Kidney capillary endothelial cell (primary cell): ENCODE measurements at regions not wholly inside any gene's neighbourhood (a gene's known extent, or its start where the extent isn't known, plus 50 kb on each side); places are given as distances from the start of the nearest gene placed in this dataset.

Experiments
- DNase-seq: peaks from one replicate; pipeline ENCODE4 v3.0.0-alpha.2; 2018; ENCODE audit warnings: low spot score

DNA sequence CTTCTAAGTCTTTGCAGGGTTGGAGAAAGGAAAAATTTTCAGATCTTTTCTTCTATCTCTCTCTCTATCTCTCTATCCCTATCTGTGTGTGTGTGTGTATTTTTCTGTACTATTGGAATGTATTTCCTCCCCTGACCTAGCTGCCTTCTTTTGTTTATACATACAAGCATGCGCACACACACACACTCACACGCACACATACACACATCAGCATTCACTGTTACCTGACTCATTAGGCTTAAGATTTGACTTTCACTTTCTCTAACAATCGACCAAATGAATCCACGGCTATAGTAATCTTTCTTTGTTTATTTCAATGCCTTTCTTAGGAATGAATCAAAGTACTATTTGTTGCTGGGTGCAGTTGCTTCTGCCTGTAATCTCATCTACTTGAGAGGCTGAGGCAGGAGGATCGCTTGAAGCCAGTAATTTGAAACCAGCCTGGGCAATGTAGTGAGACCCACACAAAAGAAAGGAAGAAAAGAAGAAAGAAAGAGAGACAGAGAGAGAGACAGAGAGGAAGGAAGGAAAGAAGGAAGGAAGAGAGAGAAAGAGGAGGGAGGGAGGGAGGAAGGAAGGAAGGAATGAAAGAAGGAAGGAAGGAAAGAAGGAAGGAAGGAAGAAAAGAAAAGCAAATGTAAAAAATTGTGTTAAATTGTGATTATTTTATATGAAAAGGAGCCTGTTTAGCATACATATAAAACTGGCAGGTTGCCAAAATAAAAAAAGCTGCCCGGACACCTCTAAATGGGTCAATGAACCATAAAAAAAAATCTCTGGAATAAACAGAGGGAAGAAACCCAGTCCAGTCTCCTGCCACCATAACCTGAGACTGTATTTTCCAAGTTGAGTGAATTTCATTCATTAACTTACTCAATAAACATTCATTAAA, 206.8 kb downstream of the ZNF326 start:
- no peak for DNase-seq

DNA sequence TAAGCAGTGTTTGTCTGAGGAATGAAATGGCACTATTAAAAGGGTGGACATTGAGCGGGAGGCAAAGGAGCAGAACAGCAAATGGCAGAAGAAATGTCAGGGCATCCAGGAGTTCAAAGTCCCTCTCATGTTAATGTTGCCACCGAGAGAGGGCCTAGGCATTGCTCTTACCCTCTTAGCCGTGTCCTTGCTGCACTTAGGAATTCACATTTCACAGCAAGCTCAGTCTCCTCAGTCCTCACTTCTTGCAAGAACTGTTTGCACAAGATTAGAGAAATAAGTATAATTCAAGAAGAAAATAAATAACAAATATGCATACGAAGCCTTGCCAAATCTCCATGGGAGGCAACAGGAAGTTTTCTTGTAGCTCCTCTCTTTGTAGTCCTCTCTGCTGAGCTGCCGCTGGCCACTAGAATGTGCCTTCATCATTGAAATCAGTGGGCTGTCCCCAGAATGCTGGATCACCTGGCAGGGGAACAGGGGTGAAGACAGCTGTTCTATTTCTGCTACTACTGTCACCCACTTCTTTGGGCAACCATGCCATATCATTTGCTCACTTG, 205.8 kb downstream of the ZNF326 start:
- DNase-seq, result no peak

DNA sequence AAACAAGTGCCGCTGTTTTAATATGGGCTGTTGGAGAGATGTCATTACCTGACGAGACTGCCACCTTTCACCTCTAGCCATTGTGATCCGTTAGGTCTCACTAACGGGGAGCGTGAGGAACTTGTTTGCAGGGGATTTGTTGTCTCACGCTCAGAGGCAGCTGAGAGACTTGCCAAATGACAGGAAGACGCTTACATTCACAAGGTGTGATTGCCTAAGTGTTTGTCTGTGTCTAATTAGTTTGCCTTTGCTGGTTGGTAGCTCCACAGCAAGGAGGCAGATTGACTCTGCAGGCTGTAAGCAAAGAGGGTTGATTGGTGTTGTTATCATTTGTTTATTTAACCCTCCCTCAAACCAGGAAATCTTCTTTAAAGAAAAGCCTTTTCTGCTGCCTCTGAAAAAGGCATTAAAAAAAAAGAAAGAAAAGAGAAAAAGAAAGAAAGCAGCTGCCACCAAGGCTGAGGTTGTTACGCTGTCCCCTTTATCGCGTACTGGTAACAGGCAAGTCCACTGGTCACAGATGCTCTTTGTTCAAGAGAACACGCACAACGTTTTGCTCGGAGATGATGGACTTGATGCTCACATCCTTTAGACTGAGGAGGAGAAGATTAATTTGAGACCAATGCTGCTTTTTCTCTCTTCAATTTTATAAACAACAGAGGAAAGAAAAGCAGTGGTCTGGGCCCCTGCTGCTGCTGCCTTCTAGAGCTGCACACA, 203.9 kb downstream of the ZNF326 start:
- no peak for DNase-seq

- no peak for DNase-seq
Measured at GRCh38 chr1:90193116-90193515, 198.2 kb downstream of the ZNF326 start.

GRCh38 chr1:90192408-90192807, 197.5 kb downstream of the ZNF326 start:
- no peak for DNase-seq

GRCh38 chr1:90190523-90190922, 195.6 kb downstream of the ZNF326 start:
- DNase-seq, result no peak

GRCh38 chr1:90189889-90190288, 195.0 kb downstream of the ZNF326 start:
- no peak for DNase-seq

GRCh38 chr1:90187323-90187585, 192.3 kb downstream of the ZNF326 start:
- DNase-seq, result no peak

DNA sequence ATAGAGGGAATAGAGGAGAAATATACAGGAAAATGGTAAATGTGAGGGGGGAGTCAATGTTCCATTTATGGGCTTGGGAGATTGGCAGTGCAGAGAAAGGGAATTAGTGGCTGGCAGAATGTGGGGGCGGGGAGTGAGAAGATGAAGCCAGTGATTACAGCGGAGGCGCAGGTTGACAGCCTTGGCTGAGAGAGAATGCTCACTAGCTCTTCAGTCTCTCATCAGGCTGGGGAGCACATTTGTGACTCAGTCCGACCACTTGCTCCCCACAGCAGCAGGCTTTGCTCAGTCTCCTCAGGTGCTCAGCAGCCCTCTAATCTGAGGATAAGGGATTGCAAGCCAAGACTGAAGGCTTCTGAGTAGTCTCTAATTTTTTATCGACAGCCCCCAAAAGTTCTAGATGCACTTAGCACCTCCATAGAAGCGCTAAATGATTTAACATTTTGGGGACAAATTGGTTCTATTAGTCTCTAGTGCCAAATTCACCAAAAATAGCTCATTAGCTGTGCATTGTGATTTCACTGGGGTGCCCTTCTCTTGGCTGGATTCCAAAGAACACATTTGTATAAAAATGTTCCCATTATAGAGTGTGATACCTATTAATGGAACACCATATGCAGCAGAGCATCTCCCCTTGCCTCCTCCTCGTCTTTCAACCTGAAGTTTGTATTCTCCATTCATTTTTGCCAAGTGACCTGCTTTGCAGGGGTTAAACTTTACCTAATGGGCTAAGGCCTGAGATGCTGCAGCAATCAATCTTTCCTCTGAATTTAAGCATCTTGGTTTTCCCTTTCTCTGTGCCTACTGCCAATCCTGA, 191.8 kb downstream of the ZNF326 start:
- no peak for DNase-seq

DNA sequence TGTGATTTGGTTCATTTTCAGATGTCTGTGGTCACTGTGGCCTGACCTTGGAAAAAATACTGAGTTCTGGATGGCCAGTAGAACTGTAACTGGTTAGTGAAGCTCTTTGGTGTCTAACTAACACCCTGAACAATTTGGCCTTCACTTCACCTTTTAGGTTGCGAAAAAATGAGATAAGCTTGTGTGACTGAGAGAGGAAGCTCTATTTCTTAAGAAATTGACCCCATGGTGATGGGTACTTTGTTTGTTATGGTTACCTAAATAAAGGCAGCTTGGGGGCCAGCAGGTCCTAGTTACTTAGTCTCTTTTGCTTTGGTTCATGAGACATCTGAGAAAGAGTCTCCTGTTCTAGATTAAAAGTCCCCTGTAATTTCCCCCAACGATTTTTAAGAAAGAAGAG, 181.6 kb downstream of the ZNF326 start:
- DNase-seq, result no peak

GRCh38 chr1:90175490-90176167, 180.7 kb downstream of the ZNF326 start:
- no peak for DNase-seq

DNA sequence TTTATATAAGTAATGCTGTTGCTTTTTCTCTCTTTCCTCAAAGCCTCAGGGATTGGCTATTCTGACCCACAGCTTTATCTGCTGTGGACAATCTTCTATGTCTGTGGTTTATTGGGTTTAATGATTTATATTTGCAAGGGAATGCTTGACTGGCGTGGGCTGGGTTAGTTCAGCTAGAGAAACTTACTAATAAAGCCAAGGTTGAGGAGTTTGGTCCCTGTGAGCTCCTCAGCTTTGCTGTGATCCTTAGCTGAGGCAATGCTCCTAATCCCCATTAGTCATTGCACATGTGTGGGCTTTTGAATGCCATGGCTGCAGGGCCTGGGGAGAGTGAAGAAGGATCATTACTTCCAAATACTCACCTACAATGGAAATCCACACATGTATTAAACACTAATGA, 179.3 kb downstream of the ZNF326 start:
- DNase-seq, result no peak

GRCh38 chr1:90162216-90162615, 167.3 kb downstream of the ZNF326 start:
- no peak for DNase-seq

GRCh38 chr1:90161625-90162024, 166.7 kb downstream of the ZNF326 start:
- DNase-seq, result no peak

DNA sequence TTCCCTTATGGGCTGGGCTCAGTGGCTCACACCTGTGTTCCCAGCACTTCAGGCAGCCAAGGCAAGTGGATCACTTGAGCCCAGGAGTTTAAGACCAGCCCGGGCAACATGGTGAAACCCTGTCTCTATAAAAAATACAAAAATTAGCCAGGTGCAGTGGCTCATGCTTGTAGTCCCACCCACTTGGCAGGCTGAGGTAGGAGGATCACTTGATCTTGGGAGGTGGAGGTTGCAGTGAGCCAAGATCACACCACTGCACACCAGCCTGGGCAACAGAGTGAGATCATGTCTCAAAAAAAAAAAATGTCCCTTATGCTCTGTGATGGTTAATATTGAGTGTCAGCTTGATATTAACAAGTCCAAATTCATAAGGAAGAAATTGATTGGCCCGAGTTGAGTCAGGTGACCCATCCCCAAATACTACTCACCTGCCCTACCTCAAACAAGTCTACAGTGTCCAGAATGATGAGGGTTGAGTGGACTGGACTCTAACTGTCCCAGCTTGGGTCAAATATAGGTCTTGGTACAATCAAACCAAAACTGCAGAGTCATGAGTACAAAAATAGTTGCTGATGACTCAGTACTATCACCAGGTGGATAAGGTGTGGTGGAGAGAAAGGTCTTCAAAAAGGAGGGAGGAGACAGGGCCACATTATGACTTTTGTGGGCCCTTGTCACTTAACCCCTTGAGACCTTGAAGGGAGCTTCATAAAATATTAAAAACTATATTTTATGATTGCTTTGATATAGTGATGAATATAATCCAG, 161.0 kb downstream of the ZNF326 start:
- DNase-seq, result no peak

DNA sequence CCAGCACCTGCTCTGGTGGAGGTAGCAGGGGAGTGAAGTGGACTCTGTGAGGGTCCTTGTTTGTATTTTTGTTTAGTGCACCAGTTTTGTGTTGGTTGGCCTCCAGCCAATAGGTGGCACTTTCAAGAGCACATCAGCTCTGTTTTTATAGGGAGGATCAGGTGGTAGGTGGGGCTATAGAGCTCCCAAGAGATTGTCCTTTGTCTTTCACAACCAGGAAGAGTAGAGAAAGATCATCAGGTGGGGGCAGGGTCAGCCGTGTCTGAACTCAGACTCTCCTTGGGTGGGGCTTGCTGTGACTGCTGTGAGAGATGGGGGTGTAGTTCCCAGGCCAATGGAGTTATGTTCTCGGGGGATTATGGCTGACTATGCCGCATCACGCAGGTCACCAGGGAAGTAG, 159.8 kb downstream of the ZNF326 start:
- no peak for DNase-seq

- no peak for DNase-seq
Measured at GRCh38 chr1:90149101-90149500, 154.2 kb downstream of the ZNF326 start.

GRCh38 chr1:90147093-90147492, 152.2 kb downstream of the ZNF326 start:
- DNase-seq, result no peak

- DNase-seq, result no peak
Measured at GRCh38 chr1:90144820-90145219, 149.9 kb downstream of the ZNF326 start.

DNA sequence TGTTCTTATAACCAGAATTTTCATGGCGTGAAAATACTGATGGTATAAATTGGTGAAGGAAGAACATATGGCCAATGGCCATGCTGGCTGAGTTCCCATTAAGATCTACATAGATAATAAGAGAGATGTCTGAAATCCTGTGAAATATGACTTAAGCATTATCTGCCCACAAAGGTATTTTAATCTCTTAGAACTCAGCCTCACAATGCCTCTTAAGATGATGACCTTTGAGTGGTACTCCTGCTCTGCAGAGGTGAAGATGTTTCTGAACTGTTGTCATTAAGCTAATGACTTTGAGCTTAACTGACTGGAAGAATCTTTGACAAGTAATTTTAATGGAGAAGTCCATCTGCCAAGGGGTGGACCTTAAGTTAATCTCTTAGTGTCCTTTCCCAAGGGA, 148.7 kb downstream of the ZNF326 start:
- DNase-seq, result no peak

GRCh38 chr1:90142697-90143096, 147.8 kb downstream of the ZNF326 start:
- DNase-seq, result no peak
